HG03354 (cell line): ENCODE measurements at regions not wholly inside any gene's neighbourhood (a gene's known extent, or its start where the extent isn't known, plus 50 kb on each side); places are given as distances from the start of the nearest gene placed in this dataset.
"Not testable (repeated sequence)": the region's sequence is repeated elsewhere in the genome, so short reads cannot be mapped to it uniquely, and the experiment has no call there.

ENCODE experiments used
- ATAC-seq: cut with Tn5 transposase; IDR thresholded peaks from one replicate; pipeline ENCODE4 v1.9.1; 2021; ENCODE audit warnings: mild to moderate bottlenecking; ENCODE audit not compliant: unreplicated experiment, poor library complexity, severe bottlenecking

DNA sequence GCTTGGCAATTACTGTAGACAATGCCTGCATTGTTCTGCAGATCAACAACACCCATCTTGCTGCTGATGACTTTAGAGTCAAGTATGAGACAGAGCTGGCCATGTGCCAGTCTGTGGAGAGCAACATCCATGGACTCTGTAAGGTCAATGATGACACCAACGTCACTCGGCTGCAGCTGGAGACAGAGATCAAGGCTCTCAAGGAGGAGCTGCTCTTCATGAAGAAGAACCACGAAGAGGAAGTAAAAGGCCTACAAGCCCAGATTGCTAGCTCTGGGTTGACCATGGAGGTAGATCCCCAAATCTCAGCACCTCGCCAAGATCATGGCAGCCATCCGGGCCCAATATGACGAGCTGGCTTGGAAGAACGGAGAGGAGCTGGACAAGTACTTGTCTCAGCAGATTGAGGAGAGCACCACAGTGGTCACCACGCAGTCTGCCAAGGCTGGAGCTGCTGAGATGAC, 69.4 kb upstream of the RTL6 start:
- not testable (repeated sequence) for ATAC-seq

DNA sequence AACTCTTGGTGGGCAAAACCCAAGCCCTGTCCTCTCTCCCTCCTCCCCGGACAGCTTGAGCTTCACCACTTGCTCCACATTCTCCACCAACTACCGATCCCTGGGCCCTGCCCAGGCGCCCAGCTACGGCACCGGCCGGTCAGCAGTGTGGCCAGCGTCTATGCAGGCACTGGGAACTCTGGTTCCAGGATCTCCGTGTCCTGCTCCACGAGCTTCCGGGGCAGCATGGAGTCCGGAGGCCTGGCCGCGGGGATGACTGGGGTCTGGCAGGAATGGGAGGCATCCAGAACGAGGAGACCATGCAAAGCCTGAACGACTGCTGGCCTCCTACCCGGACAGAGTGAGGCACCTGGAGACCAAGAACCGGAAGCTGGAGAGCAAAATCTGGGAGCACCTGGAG, 68.9 kb upstream of the RTL6 start:
- no peak for ATAC-seq

DNA sequence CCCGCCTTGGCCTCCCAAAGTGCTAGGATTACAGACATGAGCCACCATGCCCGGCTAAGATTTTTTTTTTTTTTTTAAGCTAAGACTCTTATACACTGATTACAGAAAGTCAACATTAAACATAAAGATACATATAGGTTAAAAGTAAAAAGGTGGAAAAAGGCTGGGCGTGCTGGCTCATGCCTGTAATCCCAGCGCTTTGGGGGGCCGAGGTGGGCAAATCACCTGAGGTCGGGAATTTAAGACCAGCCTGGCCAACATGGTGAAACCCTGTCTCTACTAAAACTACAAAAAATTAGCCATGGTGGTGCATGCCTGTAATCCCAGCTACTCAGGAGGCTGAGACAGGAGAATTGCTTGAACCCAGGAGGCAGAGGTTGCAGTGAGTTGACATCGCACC, 64.6 kb upstream of the RTL6 start:
- not testable (repeated sequence) for ATAC-seq

DNA sequence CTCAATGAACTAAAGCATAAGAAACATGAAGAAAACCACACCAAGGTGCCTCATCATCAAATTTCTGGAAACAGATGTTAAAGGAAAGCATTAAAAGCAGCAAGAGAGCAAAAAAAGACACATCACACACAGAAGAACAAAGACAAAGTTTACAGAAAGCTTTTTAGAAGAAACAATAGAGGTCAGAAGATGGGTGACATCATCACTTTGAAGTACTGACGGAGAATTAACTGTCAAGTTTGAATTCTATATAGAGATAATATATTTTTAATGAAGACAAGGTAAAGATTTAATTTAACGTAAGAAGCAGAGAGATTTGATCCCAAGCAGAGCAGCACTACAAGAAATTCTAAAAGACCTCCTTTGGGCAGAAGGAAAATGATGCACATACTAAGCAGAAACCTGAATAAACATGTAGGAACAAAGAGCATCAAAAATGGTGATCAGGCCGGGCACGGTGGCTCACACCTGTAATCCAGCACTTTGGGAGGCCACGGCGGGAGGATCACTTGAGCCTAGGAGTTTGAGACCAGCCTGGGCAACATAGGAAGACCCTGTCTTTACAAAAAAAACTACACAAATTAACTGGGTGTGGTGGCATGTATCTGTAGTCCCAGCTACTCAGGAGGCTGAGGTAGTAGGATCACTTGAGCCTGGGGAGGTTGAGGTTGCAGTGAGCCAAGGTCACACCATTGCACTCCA, 63.3 kb upstream of the RTL6 start:
- ATAC-seq: no peak

DNA sequence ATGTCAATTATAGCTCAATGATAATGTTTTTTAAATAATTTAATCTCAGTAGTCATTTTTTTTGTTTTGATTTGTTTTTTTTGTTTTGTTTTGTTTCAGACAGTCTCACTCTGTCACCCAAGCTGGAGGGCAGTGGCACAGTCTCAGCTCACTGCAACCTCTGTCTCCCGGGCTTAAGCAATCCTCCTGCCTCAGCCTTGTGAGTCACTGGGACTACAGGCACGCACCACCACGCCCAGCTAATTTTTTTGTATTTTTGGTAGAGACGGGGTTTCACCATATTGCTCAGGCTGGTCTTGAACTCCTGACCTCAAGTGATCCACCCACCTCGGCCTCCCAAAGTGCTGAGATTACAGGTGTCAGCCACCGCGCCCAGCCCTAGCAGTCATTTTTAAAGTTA, 60.6 kb upstream of the RTL6 start:
- ATAC-seq: not testable (repeated sequence)

DNA sequence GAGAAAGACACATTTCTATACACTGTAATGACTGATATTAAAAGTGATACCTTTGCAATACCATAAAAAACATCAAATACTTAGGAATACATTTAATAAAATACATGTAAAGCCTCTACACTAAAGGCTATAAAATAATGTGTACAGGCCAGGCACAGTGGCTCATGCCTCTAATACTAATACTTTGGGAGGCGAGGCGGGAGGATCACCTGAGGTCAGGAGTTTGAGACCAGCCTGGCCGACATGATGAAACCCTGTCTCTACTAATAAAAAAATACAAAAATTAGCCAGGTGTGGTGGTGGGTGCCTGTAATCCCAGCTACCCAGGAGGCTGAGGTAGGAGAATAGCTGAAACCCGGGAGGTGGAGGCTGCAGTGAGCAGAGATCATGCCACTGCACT, 59.8 kb upstream of the RTL6 start:
- ATAC-seq: not testable (repeated sequence)

DNA sequence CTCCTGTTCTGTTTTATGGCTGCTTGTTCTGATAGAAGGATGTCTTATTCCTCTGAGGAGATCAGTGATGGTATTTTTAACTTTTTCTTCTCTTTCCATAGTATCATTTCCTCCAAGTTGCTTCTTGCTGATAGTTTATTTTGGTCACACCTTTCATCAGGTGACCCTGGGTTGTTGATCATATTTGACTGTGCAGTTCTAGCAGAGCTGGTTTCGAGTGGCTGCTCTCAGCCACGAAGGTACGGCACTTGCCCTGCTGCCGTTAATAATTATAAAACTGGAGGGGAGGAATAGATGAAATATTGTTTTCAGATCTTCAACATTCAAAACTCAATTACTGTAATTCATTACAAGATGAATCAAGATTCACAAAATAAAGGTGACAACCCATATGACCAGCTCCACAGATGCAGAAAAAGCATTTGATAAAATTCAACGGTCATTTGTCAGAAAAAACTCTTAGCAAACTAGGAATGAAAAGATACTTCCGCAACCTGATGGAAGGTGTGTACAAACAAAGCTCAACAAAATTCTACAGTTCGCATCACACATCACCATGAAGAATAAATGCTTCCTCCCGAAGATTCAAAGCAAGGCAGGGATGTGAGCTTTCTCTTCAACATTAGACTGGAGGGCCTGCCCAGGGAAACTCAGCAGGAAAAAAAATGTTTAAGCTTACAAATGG, 59.2 kb upstream of the RTL6 start:
- ATAC-seq: no peak

DNA sequence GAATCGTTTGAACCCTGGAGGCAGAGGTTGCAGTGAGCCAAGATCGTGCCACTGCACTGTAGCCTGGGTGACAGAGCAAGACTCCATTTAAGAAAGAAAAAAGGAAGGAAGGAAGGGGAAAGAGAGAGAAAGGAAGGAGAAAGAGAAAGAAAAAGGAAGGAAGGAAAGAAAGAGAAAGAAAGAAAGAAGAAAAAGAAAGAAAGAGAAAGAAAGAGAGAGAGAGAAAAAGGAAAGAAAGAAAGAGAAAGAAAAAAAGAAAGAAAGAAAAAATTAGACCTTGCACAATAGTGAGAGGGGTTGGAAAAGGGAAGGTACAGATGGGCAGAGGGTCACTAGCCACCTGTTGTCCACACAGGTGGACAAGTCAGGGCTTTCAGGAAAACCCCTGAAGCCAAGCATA, 57.6 kb upstream of the RTL6 start:
- ATAC-seq: no peak

DNA sequence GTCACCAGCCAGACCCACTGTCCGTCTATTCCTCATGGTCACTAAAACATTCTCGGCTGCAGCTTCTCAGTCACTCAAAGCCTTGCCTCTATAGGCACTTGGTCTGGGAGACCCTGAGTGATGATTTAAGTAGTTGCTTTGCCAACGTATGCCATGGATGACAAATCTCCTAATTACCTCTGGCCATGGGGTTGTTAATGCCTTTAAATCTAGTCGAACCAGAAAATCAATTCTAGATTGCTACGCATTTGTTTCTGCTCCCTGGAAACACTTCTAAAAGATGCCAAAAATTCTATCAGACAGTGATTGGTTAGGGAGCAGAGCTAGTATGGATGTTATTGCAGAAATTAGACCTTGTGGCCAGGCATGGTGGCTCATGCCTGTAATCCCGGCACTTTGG, 57.0 kb upstream of the RTL6 start:
- ATAC-seq: no peak

DNA sequence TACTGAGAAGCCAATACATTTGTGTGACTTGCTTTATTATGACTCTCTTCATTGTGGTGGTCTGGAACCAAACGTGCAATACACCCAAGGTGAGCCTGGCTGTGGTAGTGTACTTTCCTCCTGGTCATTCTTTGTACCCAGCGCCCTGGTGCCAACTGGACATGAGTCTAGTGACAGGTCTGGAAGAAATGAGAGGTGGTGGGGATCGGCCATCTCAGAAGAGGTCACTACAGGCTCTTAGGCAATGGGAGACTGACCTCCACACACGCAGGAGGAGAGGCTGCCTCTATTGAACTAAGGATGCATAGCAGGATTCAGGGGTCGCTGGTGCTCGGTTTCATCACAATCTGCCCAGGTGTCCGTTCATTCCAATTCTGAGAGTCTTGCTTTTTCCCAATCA, 56.4 kb upstream of the RTL6 start:
- ATAC-seq: no peak

DNA sequence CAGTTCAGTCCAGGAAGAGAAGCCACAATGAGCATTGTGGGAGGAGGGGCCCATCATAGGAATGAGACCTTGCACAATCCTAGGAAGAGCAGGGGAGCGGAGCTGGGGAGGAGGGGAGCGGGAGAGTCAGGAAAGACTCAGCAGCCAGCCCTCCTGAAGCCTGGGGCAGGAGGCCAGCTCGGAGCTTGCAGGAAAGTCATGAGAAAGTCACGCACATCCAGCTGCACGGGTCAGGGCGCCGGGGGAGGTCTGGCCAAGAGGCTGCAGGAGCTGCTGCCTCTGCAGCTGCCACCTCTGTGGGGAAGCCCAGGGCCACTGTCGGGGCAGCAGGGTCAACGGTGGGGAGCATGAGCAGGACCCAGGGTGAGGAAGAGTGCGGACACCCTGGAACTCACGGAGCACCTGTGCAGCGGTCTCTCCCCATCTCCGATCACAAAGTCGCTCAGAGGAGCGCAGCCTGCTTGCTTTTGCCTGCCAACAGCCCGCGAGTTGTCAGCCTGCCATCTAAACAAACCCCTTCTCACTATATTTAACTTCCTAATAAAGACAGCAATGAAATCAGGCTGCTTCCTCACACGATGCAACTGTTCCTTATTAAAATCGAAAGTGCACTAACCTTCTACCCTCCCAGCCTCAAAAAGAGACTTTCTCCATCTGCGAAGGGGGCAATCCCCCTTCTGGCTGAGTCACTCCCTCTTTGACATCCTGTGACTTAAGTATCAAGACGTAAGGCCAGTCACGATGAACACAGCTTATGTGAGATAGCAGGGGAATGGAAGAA, 52.9 kb upstream of the RTL6 start:
- no peak for ATAC-seq

DNA sequence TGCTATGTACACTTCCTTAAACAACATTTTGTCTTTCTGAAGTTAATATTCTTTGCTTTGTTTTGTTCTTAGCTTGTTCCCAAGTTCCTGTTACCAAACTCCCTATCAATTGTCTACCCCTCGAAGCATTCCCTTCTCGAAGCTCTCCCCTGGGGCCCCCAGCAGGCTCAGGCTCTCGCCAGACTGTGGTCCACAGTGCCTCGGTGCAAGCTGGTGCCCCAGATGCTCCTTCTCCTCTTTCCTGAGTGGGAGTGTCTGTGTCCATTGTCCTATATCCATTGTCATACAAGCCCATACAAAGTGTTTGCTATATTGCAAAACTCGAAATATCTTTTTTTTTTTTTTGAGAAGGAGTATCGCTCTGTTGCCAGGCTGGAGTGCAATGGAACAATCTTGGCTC, 51.7 kb upstream of the RTL6 start:
- ATAC-seq: no peak

DNA sequence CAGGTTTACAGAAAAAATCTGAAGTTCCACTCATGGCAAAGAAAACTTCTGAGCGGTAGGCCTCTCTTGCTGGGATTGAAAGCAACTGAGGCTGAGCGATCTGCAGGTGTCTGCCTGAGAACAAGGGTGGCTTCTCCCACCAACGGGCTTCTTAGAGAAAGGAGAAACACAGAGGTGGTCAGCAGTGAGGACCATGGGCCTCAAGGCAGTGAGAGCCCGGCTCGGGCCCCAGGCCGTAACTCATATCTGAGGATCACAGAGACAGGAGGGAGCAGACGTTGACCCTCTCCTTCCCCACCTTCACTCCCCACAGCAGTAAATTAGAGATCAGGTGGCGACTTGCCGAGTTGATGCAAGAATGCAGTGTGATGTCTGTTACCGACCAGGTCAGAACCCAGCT, 50.9 kb upstream of the RTL6 start:
- ATAC-seq: no peak
